H1 (cell line): ENCODE measurements at regions not wholly inside any gene's neighbourhood (a gene's known extent, or its start where the extent isn't known, plus 50 kb on each side); places are given as distances from the start of the nearest gene placed in this dataset.

Experiments used
- CBX5 ChIP-seq: fragments of 300-800, 300-1000 bp; sonication (generic); IDR thresholded peaks from 2 replicates; pipeline ENCODE4 v1.7.1; 2016; ENCODE audit warnings: antibody characterized with exemption, low read length, low read depth

GRCh38 chr7:25032774-25033743 is 53.1 kb upstream of the OSBPL3 start (continued):
- TF ChIP-seq CBX5 = no peak
